Loucy (cell line): ENCODE measurements at regions not wholly inside any gene's neighbourhood (a gene's known extent, or its start where the extent isn't known, plus 50 kb on each side); places are given as distances from the start of the nearest gene placed in this dataset.

ENCODE experiments used
- EZH2phosphoT487 ChIP-seq: fragments of 200-600 bp; IDR thresholded peaks from 2 replicates; pipeline ENCODE4 v1.6.1; 2018; ENCODE audit warnings: antibody characterized with exemption, mild to moderate bottlenecking, moderate library complexity, borderline replicate concordance
- TF ChIP-seq, protein P1 (sequence below): fragments of 200-600 bp; sonication (generic); conservative IDR thresholded peaks from 2 replicates; pipeline ENCODE4 v1.5.1; 2014; ENCODE audit warnings: mild to moderate bottlenecking, antibody characterized with exemption, low read length

DNA sequence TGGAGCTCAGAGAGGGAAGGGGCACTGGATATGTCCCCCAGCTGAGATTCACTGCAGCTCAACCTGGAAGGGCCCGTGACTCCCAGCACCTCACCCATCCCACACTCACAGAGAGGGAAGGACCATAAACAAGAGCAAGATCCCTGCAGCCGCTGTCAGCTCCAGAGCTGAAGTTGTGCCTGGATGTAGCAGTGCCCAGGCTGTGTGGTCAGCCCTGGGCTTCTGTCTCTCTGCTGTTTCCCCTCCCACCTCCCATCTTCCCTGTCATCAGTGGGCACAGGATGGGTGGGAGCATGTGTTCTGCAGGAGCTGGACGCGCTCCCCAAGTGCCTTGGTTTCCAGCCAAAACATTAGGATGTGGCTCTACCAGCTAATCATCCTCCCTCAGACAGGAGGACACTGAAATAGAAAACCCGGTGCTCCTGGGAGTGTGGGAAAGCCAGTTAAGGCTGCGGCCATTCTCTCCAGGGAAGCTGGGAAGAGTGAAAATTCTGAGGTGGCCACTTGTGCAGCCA, 282.7 kb downstream of the NPHP4 start:
- TF ChIP-seq, protein P1, sequence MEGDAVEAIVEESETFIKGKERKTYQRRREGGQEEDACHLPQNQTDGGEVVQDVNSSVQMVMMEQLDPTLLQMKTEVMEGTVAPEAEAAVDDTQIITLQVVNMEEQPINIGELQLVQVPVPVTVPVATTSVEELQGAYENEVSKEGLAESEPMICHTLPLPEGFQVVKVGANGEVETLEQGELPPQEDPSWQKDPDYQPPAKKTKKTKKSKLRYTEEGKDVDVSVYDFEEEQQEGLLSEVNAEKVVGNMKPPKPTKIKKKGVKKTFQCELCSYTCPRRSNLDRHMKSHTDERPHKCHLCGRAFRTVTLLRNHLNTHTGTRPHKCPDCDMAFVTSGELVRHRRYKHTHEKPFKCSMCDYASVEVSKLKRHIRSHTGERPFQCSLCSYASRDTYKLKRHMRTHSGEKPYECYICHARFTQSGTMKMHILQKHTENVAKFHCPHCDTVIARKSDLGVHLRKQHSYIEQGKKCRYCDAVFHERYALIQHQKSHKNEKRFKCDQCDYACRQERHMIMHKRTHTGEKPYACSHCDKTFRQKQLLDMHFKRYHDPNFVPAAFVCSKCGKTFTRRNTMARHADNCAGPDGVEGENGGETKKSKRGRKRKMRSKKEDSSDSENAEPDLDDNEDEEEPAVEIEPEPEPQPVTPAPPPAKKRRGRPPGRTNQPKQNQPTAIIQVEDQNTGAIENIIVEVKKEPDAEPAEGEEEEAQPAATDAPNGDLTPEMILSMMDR = no peak
- TF ChIP-seq EZH2phosphoT487 = no peak
